Liver (tissue), 8 donors: ENCODE measurements at regions not wholly inside any gene's neighbourhood (a gene's known extent, or its start where the extent isn't known, plus 50 kb on each side); places are given as distances from the start of the nearest gene placed in this dataset.

ENCODE experiments used
- DNase-seq: peaks from one replicate; pipeline ENCODE4 v3.0.0-alpha.2; 2017; ENCODE audit warnings: low spot score
- H3K27ac ChIP-seq, 2 donors: one replicate each; pipeline ENCODE4 v1.7.0; 2013; ENCODE audit warnings: inconsistent platforms in 2 of 2, low read length in 2 of 2, control low read depth in 1 of 2, low read depth in 1 of 2, mild to moderate bottlenecking in 1 of 2
- H3K27me3 ChIP-seq, 4 donors: one replicate each; pipeline versions ENCODE4 v1.6.1 to v1.7.0; 2013; ENCODE audit warnings: low read length in 3 of 4, inconsistent platforms in 1 of 4, mild to moderate bottlenecking in 1 of 4, moderate library complexity in 1 of 4; ENCODE audit not compliant: control insufficient read depth in 4 of 4, insufficient read depth in 4 of 4
- H3K36me3 ChIP-seq, 4 donors: one replicate each; pipeline versions ENCODE4 v1.6.1 to v1.7.0; 2013; ENCODE audit warnings: low read length in 3 of 4, mild to moderate bottlenecking in 3 of 4, low read depth in 1 of 4, moderate library complexity in 1 of 4; ENCODE audit not compliant: control insufficient read depth in 4 of 4, insufficient read depth in 3 of 4
- H3K4me1 ChIP-seq, 4 donors: one replicate each; pipeline versions ENCODE4 v1.6.1 to v1.7.0; 2013; ENCODE audit warnings: low read length in 3 of 4, mild to moderate bottlenecking in 3 of 4, moderate library complexity in 1 of 4; ENCODE audit not compliant: control insufficient read depth in 4 of 4, insufficient read depth in 4 of 4
- H3K4me3 ChIP-seq, 3 donors: one replicate each; pipeline versions ENCODE4 v1.6.1 to v1.7.0; 2013; ENCODE audit warnings: low read length in 3 of 3, control low read depth in 1 of 3, low read depth in 1 of 3, mild to moderate bottlenecking in 1 of 3
- H3K9ac ChIP-seq, 2 donors: one replicate each; pipeline ENCODE4 v1.7.0; 2013; ENCODE audit warnings: low read length in 2 of 2, mild to moderate bottlenecking in 2 of 2, moderate library complexity in 2 of 2, control low read depth in 1 of 2, low read depth in 1 of 2
- H3K9me3 ChIP-seq, 4 donors: one replicate each; pipeline versions ENCODE4 v1.6.1 to v1.7.0; 2013; ENCODE audit warnings: low read length in 3 of 4; ENCODE audit not compliant: control insufficient read depth in 4 of 4
- EGR1 ChIP-seq, 2 donors: IDR thresholded peaks; 2 replicates each; pipeline ENCODE4 v1.6.1; 2016 to 2018; ENCODE audit warnings: antibody characterized with exemption in 2 of 2, low read depth in 2 of 2
- FOXA1 ChIP-seq: IDR thresholded peaks from 2 replicates; pipeline ENCODE4 v1.6.1; 2016; ENCODE audit warnings: antibody characterized with exemption
- FOXA2 ChIP-seq: IDR thresholded peaks from 2 replicates; pipeline ENCODE4 v1.6.1; 2016; ENCODE audit warnings: antibody characterized with exemption
- GABPA ChIP-seq, 2 donors: IDR thresholded peaks in 1 of 2; conservative IDR thresholded peaks in 1 of 2; 2 replicates each; pipeline ENCODE4 v1.6.1; 2016; ENCODE audit warnings: antibody characterized with exemption in 2 of 2, mild to moderate bottlenecking in 1 of 2, moderate library complexity in 1 of 2
- HNF4A ChIP-seq, 2 donors: conservative IDR thresholded peaks; 2 replicates each; pipeline ENCODE4 v1.6.1; 2016; ENCODE audit warnings: antibody characterized with exemption in 2 of 2, mild to moderate bottlenecking in 2 of 2
- HNF4G ChIP-seq: IDR thresholded peaks from 2 replicates; pipeline ENCODE4 v1.6.1; 2016; ENCODE audit warnings: antibody characterized with exemption
- JUND ChIP-seq, 2 donors: IDR thresholded peaks; 2 replicates each; pipeline ENCODE4 v1.6.1; 2016; ENCODE audit warnings: antibody characterized with exemption in 2 of 2
- MAX ChIP-seq: IDR thresholded peaks from 2 replicates; pipeline ENCODE4 v1.6.1; 2016; ENCODE audit warnings: antibody characterized with exemption
- NR2F2 ChIP-seq: IDR thresholded peaks from 2 replicates; pipeline ENCODE4 v1.6.1; 2016; ENCODE audit warnings: antibody characterized with exemption
- RAD21 ChIP-seq, 2 donors: IDR thresholded peaks; 2 replicates each; pipeline ENCODE4 v1.6.1; 2016; ENCODE audit warnings: antibody characterized with exemption in 2 of 2, mild to moderate bottlenecking in 2 of 2
- SP1 ChIP-seq: IDR thresholded peaks from 2 replicates; pipeline ENCODE4 v1.6.1; 2018; ENCODE audit warnings: antibody characterized with exemption, mild to moderate bottlenecking
- TAF1 ChIP-seq: conservative IDR thresholded peaks from 2 replicates; pipeline ENCODE4 v1.6.1; 2016; ENCODE audit warnings: antibody characterized with exemption, mild to moderate bottlenecking
- YY1 ChIP-seq: IDR thresholded peaks from 2 replicates; pipeline ENCODE4 v1.6.1; 2016; ENCODE audit warnings: antibody characterized with exemption, mild to moderate bottlenecking
- ZBTB33 ChIP-seq: IDR thresholded peaks from 2 replicates; pipeline ENCODE4 v1.6.1; 2016; ENCODE audit warnings: antibody characterized with exemption
- WGBS: extraction: QIAGEN DNeasy Blood & Tissue Kit; methylation state at CpG from one replicate; pipeline ENCODE4 v1.1.7; 2013; 5-methylcytosine and 5-hydroxymethylcytosine counted together
- TF ChIP-seq, protein P1 (sequence below): IDR thresholded peaks from 2 replicates; pipeline ENCODE4 v1.6.1; 2016; ENCODE audit warnings: antibody characterized with exemption
- TF ChIP-seq, protein P2 (sequence below): fragments of 150-350 bp; IDR thresholded peaks from 2 replicates; pipeline ENCODE4 v1.5.1; 2017; ENCODE audit warnings: improper control_type of control experiment, low read depth, low read length; ENCODE audit not compliant: missing input control
- TF ChIP-seq, protein P3 (sequence below): IDR thresholded peaks from 2 replicates; pipeline ENCODE4 v1.6.1; 2016; ENCODE audit warnings: antibody characterized with exemption, mild to moderate bottlenecking
- donor health status: healthy.
- donor health status: healthy.
- donor health status: healthy.
- donor health status: healthy.
- donor health status: healthy.

- peak; percentile 33 for DNase-seq
- H3K4me3 ChIP-seq, result no peak overlapping the region
- H3K27me3 ChIP-seq, result no peaks in the 10 kb centered on the region
- no peaks in the 10 kb centered on the region for H3K36me3 ChIP-seq
- 64% methylated on average over 11 of the region's 11 CpGs for WGBS
- TF ChIP-seq, protein P1, sequence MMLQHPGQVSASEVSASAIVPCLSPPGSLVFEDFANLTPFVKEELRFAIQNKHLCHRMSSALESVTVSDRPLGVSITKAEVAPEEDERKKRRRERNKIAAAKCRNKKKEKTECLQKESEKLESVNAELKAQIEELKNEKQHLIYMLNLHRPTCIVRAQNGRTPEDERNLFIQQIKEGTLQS, result no peak
- no peak for TF ChIP-seq NR2F2
- TF ChIP-seq, protein P2, sequence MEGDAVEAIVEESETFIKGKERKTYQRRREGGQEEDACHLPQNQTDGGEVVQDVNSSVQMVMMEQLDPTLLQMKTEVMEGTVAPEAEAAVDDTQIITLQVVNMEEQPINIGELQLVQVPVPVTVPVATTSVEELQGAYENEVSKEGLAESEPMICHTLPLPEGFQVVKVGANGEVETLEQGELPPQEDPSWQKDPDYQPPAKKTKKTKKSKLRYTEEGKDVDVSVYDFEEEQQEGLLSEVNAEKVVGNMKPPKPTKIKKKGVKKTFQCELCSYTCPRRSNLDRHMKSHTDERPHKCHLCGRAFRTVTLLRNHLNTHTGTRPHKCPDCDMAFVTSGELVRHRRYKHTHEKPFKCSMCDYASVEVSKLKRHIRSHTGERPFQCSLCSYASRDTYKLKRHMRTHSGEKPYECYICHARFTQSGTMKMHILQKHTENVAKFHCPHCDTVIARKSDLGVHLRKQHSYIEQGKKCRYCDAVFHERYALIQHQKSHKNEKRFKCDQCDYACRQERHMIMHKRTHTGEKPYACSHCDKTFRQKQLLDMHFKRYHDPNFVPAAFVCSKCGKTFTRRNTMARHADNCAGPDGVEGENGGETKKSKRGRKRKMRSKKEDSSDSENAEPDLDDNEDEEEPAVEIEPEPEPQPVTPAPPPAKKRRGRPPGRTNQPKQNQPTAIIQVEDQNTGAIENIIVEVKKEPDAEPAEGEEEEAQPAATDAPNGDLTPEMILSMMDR, result peak; percentile 52
- TF ChIP-seq MAX, result no peak
- TF ChIP-seq RAD21 (IDR thresholded peaks at IDR 0.05), result peak; percentile 84 to 89
- TF ChIP-seq YY1, result no peak
- TF ChIP-seq, protein P3, sequence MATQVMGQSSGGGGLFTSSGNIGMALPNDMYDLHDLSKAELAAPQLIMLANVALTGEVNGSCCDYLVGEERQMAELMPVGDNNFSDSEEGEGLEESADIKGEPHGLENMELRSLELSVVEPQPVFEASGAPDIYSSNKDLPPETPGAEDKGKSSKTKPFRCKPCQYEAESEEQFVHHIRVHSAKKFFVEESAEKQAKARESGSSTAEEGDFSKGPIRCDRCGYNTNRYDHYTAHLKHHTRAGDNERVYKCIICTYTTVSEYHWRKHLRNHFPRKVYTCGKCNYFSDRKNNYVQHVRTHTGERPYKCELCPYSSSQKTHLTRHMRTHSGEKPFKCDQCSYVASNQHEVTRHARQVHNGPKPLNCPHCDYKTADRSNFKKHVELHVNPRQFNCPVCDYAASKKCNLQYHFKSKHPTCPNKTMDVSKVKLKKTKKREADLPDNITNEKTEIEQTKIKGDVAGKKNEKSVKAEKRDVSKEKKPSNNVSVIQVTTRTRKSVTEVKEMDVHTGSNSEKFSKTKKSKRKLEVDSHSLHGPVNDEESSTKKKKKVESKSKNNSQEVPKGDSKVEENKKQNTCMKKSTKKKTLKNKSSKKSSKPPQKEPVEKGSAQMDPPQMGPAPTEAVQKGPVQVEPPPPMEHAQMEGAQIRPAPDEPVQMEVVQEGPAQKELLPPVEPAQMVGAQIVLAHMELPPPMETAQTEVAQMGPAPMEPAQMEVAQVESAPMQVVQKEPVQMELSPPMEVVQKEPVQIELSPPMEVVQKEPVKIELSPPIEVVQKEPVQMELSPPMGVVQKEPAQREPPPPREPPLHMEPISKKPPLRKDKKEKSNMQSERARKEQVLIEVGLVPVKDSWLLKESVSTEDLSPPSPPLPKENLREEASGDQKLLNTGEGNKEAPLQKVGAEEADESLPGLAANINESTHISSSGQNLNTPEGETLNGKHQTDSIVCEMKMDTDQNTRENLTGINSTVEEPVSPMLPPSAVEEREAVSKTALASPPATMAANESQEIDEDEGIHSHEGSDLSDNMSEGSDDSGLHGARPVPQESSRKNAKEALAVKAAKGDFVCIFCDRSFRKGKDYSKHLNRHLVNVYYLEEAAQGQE, result no peak
- TF ChIP-seq GABPA (IDR thresholded peaks at IDR 0.05 in 1 of 2, conservative IDR thresholded peaks at IDR 0.05 in 1 of 2), result no peak
- TF ChIP-seq JUND (IDR thresholded peaks at IDR 0.05), result no peak
- no peak overlapping the region for H3K9ac ChIP-seq
- peaks cover 0 to 3% (median 0%) of the 10 kb centered on the region in 4 donors for H3K4me1 ChIP-seq
- no peaks in the 10 kb centered on the region for H3K9me3 ChIP-seq
- H3K27ac ChIP-seq, result no peak overlapping the region
Measured at GRCh38 chr21:27759091-27759659, 792.3 kb upstream of the ADAMTS5 start.

GRCh38 chr21:27756191-27756590 is 789.3 kb upstream of the ADAMTS5 start:
- H3K9ac ChIP-seq, result no peak overlapping the region
- 88% methylated on average over 2 of the region's 2 CpGs for WGBS
- H3K4me1 ChIP-seq, result peaks cover 0 to 3% (median 0%) of the 10 kb centered on the region in 4 donors
- no peak for TF ChIP-seq NR2F2
- no peak for TF ChIP-seq HNF4A (conservative IDR thresholded peaks at IDR 0.05)
- no peak for TF ChIP-seq RAD21 (IDR thresholded peaks at IDR 0.05)
- TF ChIP-seq SP1, result no peak
- no peak for TF ChIP-seq FOXA2
- TF ChIP-seq EGR1 (IDR thresholded peaks at IDR 0.05; ENCODE audit: low read depth in 2 of 2), result no peak
- TF ChIP-seq, protein P1, result no peak
- TF ChIP-seq ZBTB33, result no peak
- TF ChIP-seq HNF4G, result no peak
- TF ChIP-seq, protein P3, result no peak
- TF ChIP-seq FOXA1, result no peak
- TF ChIP-seq, protein P2, result no peak
- no peak for TF ChIP-seq TAF1
- TF ChIP-seq JUND (IDR thresholded peaks at IDR 0.05), result no peak
- no peak for TF ChIP-seq GABPA (IDR thresholded peaks at IDR 0.05 in 1 of 2, conservative IDR thresholded peaks at IDR 0.05 in 1 of 2)

More at GRCh38 chr21:27756191-27756590, 789.3 kb upstream of the ADAMTS5 start:
- Histone ChIP-seq H3K27me3 (no peaks in the 10 kb centered on the region), H3K27ac (no peak overlapping the region), H3K9me3 (no peaks in the 10 kb centered on the region), H3K36me3 (no peaks in the 10 kb centered on the region), H3K4me3 (no peak overlapping the region)
- no peak for DNase-seq
